GM18868 (cell line): ENCODE measurements at regions not wholly inside any gene's neighbourhood (a gene's known extent, or its start where the extent isn't known, plus 50 kb on each side); places are given as distances from the start of the nearest gene placed in this dataset.
A peak's percentile ranks its signal among the peaks of the same experiment; 100 is the strongest.

Source experiments
- ATAC-seq: cut with Tn5 transposase; IDR thresholded peaks from one replicate; pipeline ENCODE4 v1.9.1; 2021; ENCODE audit warnings: mild to moderate bottlenecking, moderate library complexity; ENCODE audit not compliant: unreplicated experiment

GRCh38 chr6:113377362-113377942 is 479.7 kb upstream of the MARCKS start:
- ATAC-seq: peak; percentile 73

GRCh38 chr6:113380591-113380990 is 476.6 kb upstream of the MARCKS start:
- no peak for ATAC-seq

- ATAC-seq: peak; percentile 20
Measured at GRCh38 chr6:113381232-113381631, 475.9 kb upstream of the MARCKS start.

GRCh38 chr6:113381959-113382358 is 475.2 kb upstream of the MARCKS start:
- ATAC-seq: peak; percentile 89

- ATAC-seq: no peak
Measured at GRCh38 chr6:113383701-113384100, 473.4 kb upstream of the MARCKS start.

- ATAC-seq: no peak
Measured at GRCh38 chr6:113385020-113385431, 472.1 kb upstream of the MARCKS start.

- no peak for ATAC-seq
Measured at GRCh38 chr6:113388996-113389395, 468.1 kb upstream of the MARCKS start.

GRCh38 chr6:113392551-113393055 is 464.5 kb upstream of the MARCKS start:
- ATAC-seq: no peak

GRCh38 chr6:113394216-113394615 is 462.9 kb upstream of the MARCKS start:
- ATAC-seq: no peak

GRCh38 chr6:113394729-113395128 is 462.4 kb upstream of the MARCKS start:
- ATAC-seq: no peak

GRCh38 chr6:113396730-113397129 is 460.4 kb upstream of the MARCKS start:
- no peak for ATAC-seq

GRCh38 chr6:113397236-113397635 is 459.9 kb upstream of the MARCKS start:
- ATAC-seq: no peak

GRCh38 chr6:113401231-113401630 is 455.9 kb upstream of the MARCKS start:
- ATAC-seq: no peak

- ATAC-seq: no peak
Measured at GRCh38 chr6:113402544-113402943, 454.6 kb upstream of the MARCKS start.

GRCh38 chr6:113403966-113404595 is 453.1 kb upstream of the MARCKS start:
- ATAC-seq: no peak

- no peak for ATAC-seq
Measured at GRCh38 chr6:113405326-113406047, 451.7 kb upstream of the MARCKS start.

- no peak for ATAC-seq
Measured at GRCh38 chr6:113406048-113406695, 451.0 kb upstream of the MARCKS start.

GRCh38 chr6:113411011-113411410 is 446.1 kb upstream of the MARCKS start:
- ATAC-seq: no peak

GRCh38 chr6:113412589-113413357 is 444.4 kb upstream of the MARCKS start:
- ATAC-seq: no peak

GRCh38 chr6:113414511-113414910 is 442.6 kb upstream of the MARCKS start:
- ATAC-seq: no peak

GRCh38 chr6:113416170-113416569 is 441.0 kb upstream of the MARCKS start:
- no peak for ATAC-seq
